CD14-positive monocyte (primary cell): ENCODE measurements at regions not wholly inside any gene's neighbourhood (a gene's known extent, or its start where the extent isn't known, plus 50 kb on each side); places are given as distances from the start of the nearest gene placed in this dataset.

Experiments used
- DNase-seq, 3 donors: peaks; one replicate each; pipeline ENCODE4 v3.0.0-alpha.2; 2011 to 2022
- H2AFZ ChIP-seq: 2 replicates; pipeline ENCODE4 v1.6.0; 2012; ENCODE audit warnings: mild to moderate bottlenecking, low read depth, low read length, inconsistent platforms; ENCODE audit not compliant: insufficient read depth, poor library complexity, severe bottlenecking
- H3K27ac ChIP-seq, 2 donors: 1 replicate in 1 of 2; 2 replicates in 1 of 2; pipeline ENCODE4 v1.5.1; 2012 to 2013; ENCODE audit warnings: low read length in 2 of 2, control low read depth in 1 of 2, inconsistent platforms in 1 of 2, low read depth in 1 of 2, mild to moderate bottlenecking in 1 of 2
- H3K27me3 ChIP-seq, 2 donors: one replicate each; pipeline versions ENCODE4 v1.6.0 to v1.6.1; 2011 to 2013; ENCODE audit warnings: low read length in 2 of 2; ENCODE audit not compliant: control insufficient read depth in 2 of 2, insufficient read depth in 2 of 2
- H3K36me3 ChIP-seq, 2 donors: replicated peaks in 1 of 2; 1 replicate in 1 of 2; 2 replicates in 1 of 2; pipeline versions ENCODE4 v1.5.1 to v1.6.1; 2012 to 2013; ENCODE audit warnings: low read length in 2 of 2, control low read depth in 1 of 2, inconsistent platforms in 1 of 2, mild to moderate bottlenecking in 1 of 2; ENCODE audit not compliant: insufficient read depth in 2 of 2, control insufficient read depth in 1 of 2
- H3K4me1 ChIP-seq, 2 donors: 1 replicate in 1 of 2; 2 replicates in 1 of 2; pipeline versions ENCODE4 v1.5.1 to v1.6.1; 2012 to 2013; ENCODE audit warnings: low read length in 2 of 2, control low read depth in 1 of 2, inconsistent platforms in 1 of 2, mild to moderate bottlenecking in 1 of 2, moderate library complexity in 1 of 2; ENCODE audit not compliant: insufficient read depth in 2 of 2, control insufficient read depth in 1 of 2
- H3K4me2 ChIP-seq: replicated peaks from 2 replicates; pipeline ENCODE3; 2012; ENCODE audit warnings: low read length, moderate library complexity, mild to moderate bottlenecking; ENCODE audit not compliant: poor library complexity, severe bottlenecking; ENCODE audit errors: extremely low read depth
- H3K4me3 ChIP-seq, 3 experiments: fragments of 200-600 bp in 1 of 3; sonication (generic) in 1 of 3; replicated peaks in 1 of 3; 1 replicate in 2 of 3; 2 replicates in 1 of 3; pipeline ENCODE4 v1.5.1; 2011 to 2013; ENCODE audit warnings: low read length in 3 of 3, mild to moderate bottlenecking in 3 of 3, control low read depth in 2 of 3, low read depth in 2 of 3, inconsistent platforms in 1 of 3, moderate library complexity in 1 of 3
- H3K79me2 ChIP-seq: 2 replicates; pipeline ENCODE4 v1.6.0; 2012; ENCODE audit warnings: mild to moderate bottlenecking, control low read depth, inconsistent platforms, low read length, moderate library complexity; ENCODE audit not compliant: insufficient read depth
- H3K9ac ChIP-seq: 2 replicates; pipeline ENCODE4 v1.6.0; 2017; ENCODE audit warnings: low read length, mild to moderate bottlenecking; ENCODE audit not compliant: insufficient read depth, poor library complexity, severe bottlenecking
- H3K9me3 ChIP-seq, 2 donors: replicated peaks in 1 of 2; 1 replicate in 1 of 2; 2 replicates in 1 of 2; pipeline versions ENCODE4 v1.5.1 to v1.6.1; 2012 to 2013; ENCODE audit warnings: low read length in 2 of 2, control low read depth in 1 of 2; ENCODE audit not compliant: control insufficient read depth in 1 of 2, insufficient read depth in 1 of 2
- H4K20me1 ChIP-seq: 2 replicates; pipeline ENCODE4 v1.6.0; 2012; ENCODE audit warnings: mild to moderate bottlenecking, low read length, control low read depth, moderate library complexity; ENCODE audit not compliant: insufficient read depth
- H3K27ac Mint-ChIP-seq, 7 donors: one replicate each; pipeline ENCODE4 v1.8.0; 2020; ENCODE audit warnings: mild to moderate bottlenecking in 7 of 7, mixed read lengths in 7 of 7, moderate library complexity in 6 of 7, inconsistent platforms in 2 of 7
- H3K27me3 Mint-ChIP-seq, 3 donors: one replicate each; pipeline ENCODE4 v1.8.0; 2021 to 2022; ENCODE audit warnings: low read depth in 3 of 3, mild to moderate bottlenecking in 3 of 3, mixed read lengths in 3 of 3, moderate library complexity in 3 of 3, inconsistent platforms in 1 of 3
- H3K36me3 Mint-ChIP-seq, 2 donors: one replicate each; pipeline ENCODE4 v1.8.0; 2020; ENCODE audit warnings: mixed read lengths in 2 of 2, inconsistent platforms in 1 of 2, mild to moderate bottlenecking in 1 of 2
- H3K4me1 Mint-ChIP-seq: one replicate; pipeline ENCODE4 v1.8.0; 2020; ENCODE audit warnings: mild to moderate bottlenecking, mixed read lengths
- H3K4me3 Mint-ChIP-seq, 2 donors: one replicate each; pipeline ENCODE4 v1.8.0; 2020; ENCODE audit warnings: mild to moderate bottlenecking in 2 of 2, mixed read lengths in 2 of 2, moderate library complexity in 1 of 2
- H3K9me3 Mint-ChIP-seq, 7 donors: one replicate each; pipeline ENCODE4 v1.8.0; 2020 to 2022; ENCODE audit warnings: mixed read lengths in 7 of 7, mild to moderate bottlenecking in 6 of 7, moderate library complexity in 6 of 7, inconsistent platforms in 2 of 7
- CTCF ChIP-seq: fragments of 200-600 bp; IDR thresholded peaks from one replicate; pipeline ENCODE4 v1.8.0; 2022; ENCODE audit warnings: antibody characterized with exemption, mild to moderate bottlenecking
- WGBS: methylation state at CpG from one replicate; pipeline ENCODE4 v1.1.5; 2013; ENCODE audit warnings: missing lambda C conversion rate; ENCODE audit not compliant: insufficient coverage; 5-methylcytosine and 5-hydroxymethylcytosine counted together
- intact Hi-C, 2 donors: fragments of 100-400 bp; cut with micrococcal nuclease; formaldehyde crosslinking; loops; one replicate each; pipeline versions ENCODE4 v1.15.0 to v1.15.1; 2023

DNA sequence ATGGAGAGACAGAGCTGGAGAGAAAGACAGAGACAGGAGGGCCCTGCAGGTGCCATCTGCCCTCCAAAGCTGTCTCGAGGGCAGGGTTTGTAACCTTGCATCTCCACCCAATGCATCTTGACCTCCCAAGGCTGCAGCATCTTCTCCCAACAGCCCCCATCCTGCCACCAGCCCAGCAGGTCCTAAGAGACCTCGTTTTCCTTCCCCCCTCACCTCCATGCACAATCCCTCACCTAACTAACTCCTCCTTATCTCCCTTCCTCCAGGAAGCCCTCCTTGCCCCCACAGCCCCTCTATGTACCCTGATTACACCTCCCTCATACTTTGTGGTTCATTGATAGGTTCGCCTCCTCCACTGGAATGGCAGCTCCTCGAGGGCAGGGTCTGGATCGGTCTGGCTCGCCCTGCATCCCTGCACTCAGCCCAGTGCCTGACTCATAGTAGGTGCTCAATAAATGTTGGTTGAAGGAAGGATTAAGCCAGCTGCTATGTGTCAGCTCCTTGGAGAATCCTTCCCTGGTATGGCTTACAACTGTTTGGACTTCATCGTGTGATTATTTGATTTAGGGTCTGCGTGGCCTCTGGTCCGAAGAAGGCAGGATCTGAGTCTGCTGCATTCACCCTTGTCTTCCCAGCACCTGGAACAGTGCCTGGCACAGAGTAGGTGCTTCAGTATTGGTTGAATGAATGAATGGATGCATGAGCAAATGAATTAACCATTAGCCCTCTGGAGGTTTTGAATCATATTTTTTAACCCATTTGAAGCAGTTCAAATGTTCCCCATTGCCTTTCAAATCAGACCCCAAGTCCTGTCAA lies 105.6 kb upstream of the PTPN1 start:
- WGBS: 96% methylated on average over 8 of the region's 9 CpGs
- Mint-ChIP-seq H3K4me3 (no peak overlapping the region), H3K36me3 (peaks cover 0 to 4% of the 10 kb centered on the region in 2 donors), H3K4me1 (peaks cover 36% of the 10 kb centered on the region), H3K9me3 (peaks cover 0 to 2% (median 0%) of the 10 kb centered on the region in 7 donors), H3K27ac (no peak overlapping the region), H3K27me3 (peaks cover 0 to 4% (median 2%) of the 10 kb centered on the region in 3 donors)
- H2AFZ ChIP-seq: no peak overlapping the region
- intact Hi-C loops: loop anchor here in 1 of 2 donors (10.0 kb wide), 1 partner anchor 50 kb away; no protein-coding TSS in a partner anchor
- no peaks in the 10 kb centered on the region for H3K9me3 ChIP-seq
- H3K79me2 ChIP-seq: no peaks in the 10 kb centered on the region
- no peaks in the 10 kb centered on the region for H3K27me3 ChIP-seq
- H3K4me2 ChIP-seq: no peak overlapping the region
- no peaks in the 10 kb centered on the region for H4K20me1 ChIP-seq
- no peak for DNase-seq
- no peak for TF ChIP-seq CTCF
- H3K27ac ChIP-seq: no peak overlapping the region
- no peaks in the 10 kb centered on the region for H3K36me3 ChIP-seq
- peaks cover 29% of the 10 kb centered on the region in 2 donors for H3K4me1 ChIP-seq
- H3K4me3 ChIP-seq: no peak overlapping the region
- H3K9ac ChIP-seq: no peak overlapping the region

DNA sequence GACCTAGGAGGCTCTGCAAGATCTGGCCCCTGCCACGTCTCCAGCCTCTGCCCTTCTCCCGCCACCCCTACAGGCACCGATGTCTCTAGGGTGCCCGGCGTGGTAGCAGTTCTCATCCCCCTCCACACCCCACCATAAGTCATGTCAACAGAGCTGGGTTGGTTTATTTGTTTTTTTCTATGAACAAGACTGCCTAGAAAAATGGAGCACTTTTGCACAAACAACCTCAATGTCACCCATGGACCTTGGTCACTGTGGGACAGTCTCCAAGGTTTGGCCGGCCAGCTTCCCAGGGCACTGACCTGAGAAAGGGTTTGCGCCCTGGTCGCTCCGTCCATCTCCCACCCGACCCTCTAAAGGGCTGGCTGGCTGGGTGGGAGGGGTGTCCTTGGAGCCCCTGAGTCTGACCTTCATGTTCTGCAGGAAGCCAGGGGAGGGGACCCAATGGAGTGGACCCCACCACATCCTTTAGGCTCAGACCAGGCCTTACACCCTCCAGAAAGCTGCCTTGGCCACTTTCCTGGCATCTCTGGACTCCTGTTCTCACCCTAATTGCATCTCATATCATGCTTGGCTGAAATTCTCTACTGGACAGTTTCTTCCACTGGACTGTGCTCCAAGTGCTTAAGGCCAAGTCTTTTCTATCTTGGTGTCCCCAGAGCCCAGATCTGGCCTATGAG lies 104.8 kb upstream of the PTPN1 start:
- Mint-ChIP-seq H3K36me3 (peaks cover 0 to under 1% of the 10 kb centered on the region in 2 donors), H3K27ac (no peak overlapping the region), H3K9me3 (peaks cover 0 to 2% (median 0%) of the 10 kb centered on the region in 7 donors), H3K27me3 (peaks cover 0 to 3% (median 0%) of the 10 kb centered on the region in 3 donors), H3K4me1 (peaks cover 36% of the 10 kb centered on the region), H3K4me3 (no peak overlapping the region)
- intact Hi-C loops: loop anchor here in 1 of 2 donors (10.0 kb wide), 1 partner anchor 49 kb away; no protein-coding TSS in a partner anchor
- H3K27ac ChIP-seq: no peak overlapping the region
- no peak overlapping the region for H3K9ac ChIP-seq
- no peak overlapping the region for H3K4me2 ChIP-seq
- no peaks in the 10 kb centered on the region for H3K36me3 ChIP-seq
- no peaks in the 10 kb centered on the region for H3K79me2 ChIP-seq
- H3K27me3 ChIP-seq: no peaks in the 10 kb centered on the region
- TF ChIP-seq CTCF: no peak
- peaks cover 29% of the 10 kb centered on the region in 2 donors for H3K4me1 ChIP-seq
- no CpG with 5 or more reads among the region's 10 CpGs for WGBS
- DNase-seq: no peak
- no peaks in the 10 kb centered on the region for H4K20me1 ChIP-seq
- H3K9me3 ChIP-seq: no peaks in the 10 kb centered on the region
- no peak overlapping the region for H2AFZ ChIP-seq
- H3K4me3 ChIP-seq: no peak overlapping the region
